SK-N-SH (cell line): ENCODE measurements at regions not wholly inside any gene's neighbourhood (a gene's known extent, or its start where the extent isn't known, plus 50 kb on each side); places are given as distances from the start of the nearest gene placed in this dataset.

ENCODE experiments used
- CTCF ChIA-PET: fragments of 300-600, 350-600 bp; formaldehyde crosslinking; extraction: SDS; loops from one replicate; lab custom pipeline; 2021; lab: Yijun Ruan, JAX
- POLR2A ChIA-PET: fragments of 350-600 bp; sonication (Branson Sonifier 250); formaldehyde crosslinking; extraction: SDS; loops from one replicate; lab custom pipeline; 2020; ENCODE audit warnings: antibody characterized with exemption, inconsistent platforms; lab: Yijun Ruan, JAX
- DNase-seq: peaks from one replicate; pipeline ENCODE4 v3.0.0; 2012
- H2AFZ ChIP-seq: fragments of 200-600 bp; sonication (generic); 2 replicates; pipeline ENCODE4 v1.8.1; 2016; ENCODE audit warnings: antibody characterized with exemption, mild to moderate bottlenecking, low read depth
- H3F3A ChIP-seq: fragments of 200-600 bp; sonication (generic); replicated peaks from 2 replicates; pipeline ENCODE3; 2016; ENCODE audit warnings: antibody characterized with exemption, mild to moderate bottlenecking; ENCODE audit not compliant: insufficient read depth
- H3K27ac ChIP-seq, 2 experiments: fragments of 200-500 bp in 1 of 2; fragments of 200-600 bp in 1 of 2; sonication (Bioruptor generic) in 1 of 2; sonication (generic), shearing (Covaris generic) in 1 of 2; 2 replicates each; pipeline versions ENCODE4 v1.5.1 to v1.6.1; 2014 to 2016; ENCODE audit warnings: low read depth in 2 of 2, inconsistent platforms in 1 of 2, low read length in 1 of 2, mild to moderate bottlenecking in 1 of 2, mixed read lengths in 1 of 2
- H3K27me3 ChIP-seq: fragments of 200-600 bp; sonication (generic), shearing (Covaris generic); 2 replicates; pipeline ENCODE4 v1.6.1; 2016; ENCODE audit warnings: mixed run types; ENCODE audit not compliant: insufficient read depth
- H3K36me3 ChIP-seq, 2 experiments: fragments of 200-500 bp in 1 of 2; fragments of 200-600 bp in 1 of 2; sonication (Bioruptor generic) in 1 of 2; sonication (generic) in 1 of 2; replicated peaks in 1 of 2; 2 replicates each; pipeline versions ENCODE3 to v1.5.1; 2014 to 2016; ENCODE audit warnings: low read length in 1 of 2, mild to moderate bottlenecking in 1 of 2; ENCODE audit not compliant: insufficient read depth in 2 of 2, control insufficient read depth in 1 of 2
- H3K4me1 ChIP-seq, 2 experiments: fragments of 200-500 bp in 1 of 2; fragments of 200-600 bp in 1 of 2; sonication (Bioruptor generic) in 1 of 2; sonication (generic), shearing (Covaris generic) in 1 of 2; 2 replicates each; pipeline versions ENCODE4 v1.5.1 to v1.6.1; 2014 to 2016; ENCODE audit warnings: low read depth in 1 of 2, low read length in 1 of 2, mixed run types in 1 of 2; ENCODE audit not compliant: insufficient read depth in 2 of 2, control insufficient read depth in 1 of 2
- H3K4me2 ChIP-seq: fragments of 200-600 bp; sonication (generic), shearing (Covaris generic); 2 replicates; pipeline ENCODE4 v1.6.1; 2017; ENCODE audit warnings: mixed run types
- H3K4me3 ChIP-seq, 2 experiments: fragments of 200-500 bp in 1 of 2; fragments of 200-600 bp in 1 of 2; sonication (Bioruptor generic) in 1 of 2; sonication (generic), shearing (Covaris generic) in 1 of 2; 2 replicates each; pipeline versions ENCODE4 v1.5.1 to v1.8.1; 2014 to 2016; ENCODE audit warnings: low read depth in 2 of 2, inconsistent platforms in 1 of 2, low read length in 1 of 2, mild to moderate bottlenecking in 1 of 2, mixed read lengths in 1 of 2, moderate library complexity in 1 of 2
- H3K79me2 ChIP-seq: fragments of 200-600 bp; sonication (generic); 2 replicates; pipeline ENCODE4 v1.8.1; 2017; ENCODE audit warnings: mild to moderate bottlenecking; ENCODE audit not compliant: insufficient read depth
- H3K9ac ChIP-seq: fragments of 200-600 bp; sonication (generic); 2 replicates; pipeline ENCODE4 v1.6.1; 2017; ENCODE audit warnings: mixed run types
- H3K9me2 ChIP-seq: fragments of 200-600 bp; sonication (generic); 2 replicates; pipeline ENCODE4 v1.6.1; 2017; ENCODE audit warnings: mixed run types
- H3K9me3 ChIP-seq: fragments of 200-600 bp; sonication (generic); 2 replicates; pipeline ENCODE4 v1.6.1; 2017; ENCODE audit warnings: mixed run types, mild to moderate bottlenecking, moderate library complexity
- H4K20me1 ChIP-seq: fragments of 200-600 bp; sonication (generic); 2 replicates; pipeline ENCODE4 v1.6.1; 2017; ENCODE audit warnings: mild to moderate bottlenecking, mixed run types; ENCODE audit not compliant: insufficient read depth
- EZH2phosphoT487 ChIP-seq: fragments of 200-600 bp; sonication (generic); IDR thresholded peaks from 2 replicates; pipeline ENCODE4 v1.6.1; 2017; ENCODE audit warnings: low read depth, mixed run types, mild to moderate bottlenecking, antibody characterized with exemption, moderate library complexity, borderline replicate concordance
- FOXJ3 ChIP-seq: sonication (generic); formaldehyde crosslinking; IDR thresholded peaks from 2 replicates; pipeline ENCODE4 v1.5.1; 2020; ENCODE audit warnings: mild to moderate bottlenecking, missing genetic modification reagents
- FOXM1 ChIP-seq: IDR thresholded peaks from 2 replicates; pipeline ENCODE4 v1.4.0; 2012; ENCODE audit warnings: low read depth, mild to moderate bottlenecking
- GABPA ChIP-seq: IDR thresholded peaks from 2 replicates; pipeline ENCODE4 v1.4.0; 2012; ENCODE audit warnings: low read depth, mild to moderate bottlenecking
- GATA2 ChIP-seq: sonication (generic); formaldehyde crosslinking; IDR thresholded peaks from 2 replicates; pipeline ENCODE4 v1.5.0; 2020; ENCODE audit warnings: mild to moderate bottlenecking, missing genetic modification reagents
- IRF3 ChIP-seq: fragments of 150-350 bp; IDR thresholded peaks from 2 replicates; pipeline ENCODE4 v1.6.1; 2016; ENCODE audit warnings: mild to moderate bottlenecking, low read depth, low read length
- JUND ChIP-seq: IDR thresholded peaks from 2 replicates; pipeline ENCODE4 v1.4.0; 2012
- MXI1 ChIP-seq: IDR thresholded peaks from 2 replicates; pipeline ENCODE4 v1.6.1; 2012; ENCODE audit warnings: mild to moderate bottlenecking, low read depth, low read length, improper control_type of control experiment
- NRF1 ChIP-seq: IDR thresholded peaks from 2 replicates; pipeline ENCODE4 v1.6.1; 2012; ENCODE audit warnings: low read depth, mild to moderate bottlenecking, low read length
- PBX3 ChIP-seq: IDR thresholded peaks from 2 replicates; pipeline ENCODE4; 2012
- POLR2AphosphoS5 ChIP-seq: IDR thresholded peaks from 2 replicates; pipeline ENCODE4 v1.6.1; 2012; ENCODE audit warnings: low read depth, low read length
- RAD21 ChIP-seq: IDR thresholded peaks from 2 replicates; pipeline ENCODE4 v1.6.1; 2012; ENCODE audit warnings: mild to moderate bottlenecking, low read length
- REST ChIP-seq: IDR thresholded peaks from 2 replicates; pipeline ENCODE4 v1.6.1; 2012; ENCODE audit warnings: mild to moderate bottlenecking, low read depth, low read length, moderate library complexity
- RXRA ChIP-seq: IDR thresholded peaks from 2 replicates; pipeline ENCODE4 v1.4.0; 2012; ENCODE audit warnings: low read depth, mild to moderate bottlenecking, borderline replicate concordance
- SIN3A ChIP-seq: IDR thresholded peaks from 2 replicates; pipeline ENCODE4 v1.6.1; 2012; ENCODE audit warnings: low read depth, mild to moderate bottlenecking, low read length, moderate library complexity, borderline replicate concordance
- TAF1 ChIP-seq: IDR thresholded peaks from 2 replicates; pipeline ENCODE4 v1.6.1; 2012; ENCODE audit warnings: low read depth, mild to moderate bottlenecking, low read length, moderate library complexity, borderline replicate concordance
- TEAD4 ChIP-seq: IDR thresholded peaks from 2 replicates; pipeline ENCODE4 v1.4.0; 2012; ENCODE audit warnings: mild to moderate bottlenecking, borderline replicate concordance; ENCODE audit not compliant: insufficient read depth
- USF1 ChIP-seq: IDR thresholded peaks from 2 replicates; pipeline ENCODE4 v1.4.0; 2012; ENCODE audit warnings: low read depth, borderline replicate concordance
- USF2 ChIP-seq: fragments of 150-350 bp; IDR thresholded peaks from 2 replicates; pipeline ENCODE4 v1.6.1; 2017; ENCODE audit warnings: antibody characterized with exemption, low read length, low read depth, borderline replicate concordance
- ZBTB33 ChIP-seq: IDR thresholded peaks from 2 replicates; pipeline ENCODE4 v1.4.0; 2012; ENCODE audit warnings: low read depth, borderline replicate concordance
- WGBS: methylation state at CpG from one replicate; pipeline ENCODE4 v1.1.6; 2017; ENCODE audit warnings: low lambda C conversion rate; 5-methylcytosine and 5-hydroxymethylcytosine counted together

- POLR2A ChIA-PET, result no interaction called here
- no peak for TF ChIP-seq REST
- no peak for TF ChIP-seq ZBTB33
- TF ChIP-seq EZH2phosphoT487, result no peak
- no peak for TF ChIP-seq FOXJ3 (CRISPR knock-in tag)
- no peak for TF ChIP-seq MXI1
- TF ChIP-seq TAF1, result no peak
- no peak for TF ChIP-seq NRF1
- TF ChIP-seq RXRA, result no peak
- no peak for TF ChIP-seq USF2
- TF ChIP-seq SIN3A, result no peak
- no peak for TF ChIP-seq USF1
- no peak for TF ChIP-seq FOXM1
- TF ChIP-seq GABPA, result no peak
- TF ChIP-seq GATA2 (CRISPR knock-in tag), result no peak
- no peak for TF ChIP-seq JUND
- TF ChIP-seq IRF3, result no peak
- TF ChIP-seq RAD21, result no peak
- TF ChIP-seq POLR2AphosphoS5, result no peak
- TF ChIP-seq TEAD4, result no peak
- TF ChIP-seq PBX3, result no peak
- H3K4me3 ChIP-seq, result no peak overlapping the region
- no peak overlapping the region for H3K27ac ChIP-seq
- no peaks in the 10 kb centered on the region for H3K79me2 ChIP-seq
- H3K36me3 ChIP-seq, result no peaks in the 10 kb centered on the region
- DNase-seq, result no peak
- H3K9ac ChIP-seq, result no peak overlapping the region
- no peaks in the 10 kb centered on the region for H3K4me1 ChIP-seq
- no peaks in the 10 kb centered on the region for H3K9me2 ChIP-seq
- no peaks in the 10 kb centered on the region for H4K20me1 ChIP-seq
- H3F3A ChIP-seq, result no peaks in the 10 kb centered on the region
- CTCF ChIA-PET, result interaction anchor here (2.2 kb wide), 1 partner anchor 18 kb away, joined by 7 read pairs; no protein-coding TSS in a partner anchor
- no peaks in the 10 kb centered on the region for H3K9me3 ChIP-seq
- WGBS, result 3% methylated on average over 4 of the region's 4 CpGs
- H3K4me2 ChIP-seq, result no peak overlapping the region
- no peak overlapping the region for H2AFZ ChIP-seq
- no peaks in the 10 kb centered on the region for H3K27me3 ChIP-seq
Measured at GRCh38 chr7:49020145-49020544, 95.8 kb downstream of the CDC14C start.
